Large intestine (tissue), 3 donors: ENCODE measurements at regions not wholly inside any gene's neighbourhood (a gene's known extent, or its start where the extent isn't known, plus 50 kb on each side); places are given as distances from the start of the nearest gene placed in this dataset.
A peak's percentile ranks its signal among the peaks of the same experiment; 100 is the strongest.

ENCODE experiments used
- DNase-seq, 2 donors: peaks; one replicate each; pipeline versions ENCODE4 v3.0.0 to v3.0.0-alpha.2; 2013
- H3K27ac ChIP-seq: one replicate; pipeline ENCODE4 v1.5.1; 2013; ENCODE audit warnings: low read length
- H3K27me3 ChIP-seq: 2 replicates; pipeline ENCODE4 v1.6.1; 2013; ENCODE audit warnings: low read length; ENCODE audit not compliant: control insufficient read depth, insufficient read depth
- H3K36me3 ChIP-seq: 2 replicates; pipeline ENCODE4 v1.6.1; 2013; ENCODE audit warnings: low read length; ENCODE audit not compliant: control insufficient read depth, insufficient read depth
- H3K4me1 ChIP-seq: one replicate; pipeline ENCODE4 v1.6.1; 2013; ENCODE audit warnings: low read length; ENCODE audit not compliant: control insufficient read depth, insufficient read depth
- H3K4me3 ChIP-seq: one replicate; pipeline ENCODE4 v1.5.1; 2013; ENCODE audit warnings: low read length
- H3K9me3 ChIP-seq: one replicate; pipeline ENCODE4 v1.6.1; 2013; ENCODE audit warnings: mild to moderate bottlenecking, low read depth, low read length, moderate library complexity; ENCODE audit not compliant: control insufficient read depth
- WGBS: methylation state at CpG from one replicate; pipeline ENCODE4 v1.1.5; 2013; ENCODE audit warnings: low lambda C conversion rate; ENCODE audit not compliant: insufficient coverage; 5-methylcytosine and 5-hydroxymethylcytosine counted together

DNA sequence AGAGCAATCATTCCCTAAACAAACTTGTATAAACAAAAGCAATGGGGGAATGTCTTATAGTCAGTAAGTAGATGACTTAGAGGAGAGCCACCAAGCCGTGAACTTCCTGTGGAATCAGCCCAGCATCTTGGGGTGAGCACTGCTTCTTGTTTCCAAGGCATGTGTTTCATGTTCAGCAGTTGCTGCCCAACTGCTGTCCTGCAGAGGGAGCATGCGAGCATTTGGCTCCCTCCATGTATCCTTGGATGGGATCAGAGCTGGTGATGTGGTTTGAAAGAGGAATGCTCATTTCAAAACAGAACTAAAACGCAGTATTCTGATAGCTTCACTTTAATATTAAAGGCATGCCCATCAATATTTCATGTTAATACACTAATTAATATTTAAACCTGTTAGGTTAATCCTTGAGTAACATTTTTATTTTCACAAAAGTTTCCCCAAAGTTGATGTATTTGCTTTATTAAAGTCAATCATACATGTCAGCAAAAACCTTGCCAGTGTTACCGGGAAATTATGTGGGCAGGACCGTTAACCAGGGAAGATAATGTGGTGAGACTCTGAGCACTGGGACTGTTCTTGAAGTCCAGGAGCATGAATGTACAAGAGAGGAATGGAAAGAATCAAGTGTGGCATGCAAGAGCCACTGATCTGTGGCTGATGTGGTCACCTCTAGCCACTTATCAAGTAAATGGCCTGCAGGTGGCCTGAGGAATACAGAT lies 172.1 kb upstream of the GGTLC1 start:
- no peaks in the 10 kb centered on the region for H3K9me3 ChIP-seq
- no peaks in the 10 kb centered on the region for H3K27me3 ChIP-seq
- H3K4me3 ChIP-seq = no peak overlapping the region
- no peaks in the 10 kb centered on the region for H3K36me3 ChIP-seq
- H3K4me1 ChIP-seq = no peaks in the 10 kb centered on the region
- 43% methylated on average over 1 of the region's 5 CpGs for WGBS
- peak; percentile 47 to 48 for DNase-seq
- no peak overlapping the region for H3K27ac ChIP-seq

DNA sequence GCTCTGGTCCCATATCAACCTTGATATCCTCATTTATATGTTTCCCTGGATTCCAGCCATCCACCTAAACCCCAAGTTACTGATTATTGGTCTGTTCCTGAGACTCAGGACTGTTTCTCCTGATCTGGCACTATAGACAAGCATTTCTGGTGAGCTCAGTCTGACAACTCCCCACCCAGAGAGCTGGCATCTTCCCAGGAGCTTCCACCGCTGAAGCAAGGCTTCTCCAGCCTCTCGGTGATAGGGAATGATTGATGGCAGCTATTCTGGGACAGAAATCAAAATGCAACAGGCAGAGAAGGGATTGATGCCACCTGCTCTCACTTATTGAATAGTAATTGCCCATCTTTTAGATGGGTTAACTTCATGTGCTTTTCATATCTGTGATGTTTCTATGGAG lies 169.7 kb upstream of the GGTLC1 start:
- Histone ChIP-seq H3K4me1 (no peaks in the 10 kb centered on the region), H3K36me3 (no peaks in the 10 kb centered on the region), H3K27me3 (no peaks in the 10 kb centered on the region), H3K9me3 (no peaks in the 10 kb centered on the region), H3K27ac (no peak overlapping the region), H3K4me3 (no peak overlapping the region)
- no CpG with 5 or more reads among the region's 2 CpGs for WGBS
- no peak for DNase-seq

DNA sequence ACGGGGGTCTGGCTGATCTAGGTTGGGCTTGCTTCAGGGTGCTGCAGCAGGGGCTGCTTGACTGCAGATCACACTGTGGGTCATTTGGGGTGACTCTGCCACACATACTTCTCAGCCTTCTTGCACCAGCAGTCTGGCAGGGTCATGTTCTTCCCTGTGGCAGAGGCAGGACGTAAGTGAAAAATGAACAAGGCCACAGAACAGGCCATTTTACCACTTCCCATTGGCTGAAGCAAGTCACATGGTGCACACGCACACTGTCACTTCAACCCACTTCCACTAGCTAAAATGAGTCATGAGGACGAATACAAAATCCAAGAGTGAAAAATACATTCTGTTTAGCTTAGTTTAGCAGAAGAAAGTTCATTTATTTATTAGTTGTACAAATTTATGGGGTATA lies 168.6 kb upstream of the GGTLC1 start:
- no peaks in the 10 kb centered on the region for H3K27me3 ChIP-seq
- DNase-seq = no peak
- H3K4me1 ChIP-seq = no peaks in the 10 kb centered on the region
- no peaks in the 10 kb centered on the region for H3K9me3 ChIP-seq
- no peak overlapping the region for H3K27ac ChIP-seq
- no peaks in the 10 kb centered on the region for H3K36me3 ChIP-seq
- 90% methylated on average over 2 of the region's 4 CpGs for WGBS
- no peak overlapping the region for H3K4me3 ChIP-seq

DNA sequence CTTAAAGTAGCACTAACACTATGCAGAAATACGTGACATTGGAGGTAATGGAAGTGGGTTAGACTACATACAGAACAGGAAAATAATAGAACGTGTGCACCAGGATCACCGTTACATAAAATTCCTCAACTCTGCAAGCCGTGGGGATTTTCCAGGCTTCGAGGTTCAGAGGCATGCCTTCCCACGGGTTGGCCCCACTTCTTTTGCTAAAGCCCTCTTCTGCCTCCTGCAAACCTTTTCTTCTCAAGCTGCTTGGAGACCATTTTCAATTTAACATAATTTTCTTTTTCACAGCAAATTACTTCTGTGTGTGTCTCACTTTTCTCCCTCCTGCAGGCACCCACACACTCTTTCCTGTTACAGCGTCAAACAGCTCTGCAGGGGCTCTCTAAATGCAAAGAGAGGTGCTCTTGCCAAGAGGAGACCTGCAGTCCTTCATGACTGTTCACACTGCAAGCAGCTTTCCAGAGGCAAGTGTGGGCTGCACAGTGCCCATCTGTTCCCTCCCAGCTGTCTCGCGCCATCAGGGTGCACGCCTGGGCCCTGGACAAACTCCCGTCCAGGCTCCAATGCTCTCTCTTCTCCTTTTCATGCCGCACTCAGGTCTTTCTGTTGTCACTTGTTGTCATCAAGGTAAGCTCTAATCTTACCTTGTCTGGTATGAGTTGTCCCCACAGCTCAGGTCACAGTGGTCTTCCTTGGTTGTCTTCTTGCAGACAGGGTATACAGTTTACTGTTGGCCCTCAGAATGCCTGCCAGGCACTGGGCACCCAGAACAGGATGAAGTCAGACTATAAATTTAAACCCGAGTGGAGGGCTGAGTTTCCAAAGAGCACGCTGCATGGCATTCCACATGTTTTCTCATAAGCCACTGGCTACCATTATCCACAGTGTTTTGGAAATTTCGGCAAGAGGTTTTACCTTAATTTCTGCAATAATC lies 164.8 kb upstream of the GGTLC1 start:
- DNase-seq = no peak
- 95% methylated on average over 6 of the region's 15 CpGs for WGBS
- no peak overlapping the region for H3K27ac ChIP-seq

DNA sequence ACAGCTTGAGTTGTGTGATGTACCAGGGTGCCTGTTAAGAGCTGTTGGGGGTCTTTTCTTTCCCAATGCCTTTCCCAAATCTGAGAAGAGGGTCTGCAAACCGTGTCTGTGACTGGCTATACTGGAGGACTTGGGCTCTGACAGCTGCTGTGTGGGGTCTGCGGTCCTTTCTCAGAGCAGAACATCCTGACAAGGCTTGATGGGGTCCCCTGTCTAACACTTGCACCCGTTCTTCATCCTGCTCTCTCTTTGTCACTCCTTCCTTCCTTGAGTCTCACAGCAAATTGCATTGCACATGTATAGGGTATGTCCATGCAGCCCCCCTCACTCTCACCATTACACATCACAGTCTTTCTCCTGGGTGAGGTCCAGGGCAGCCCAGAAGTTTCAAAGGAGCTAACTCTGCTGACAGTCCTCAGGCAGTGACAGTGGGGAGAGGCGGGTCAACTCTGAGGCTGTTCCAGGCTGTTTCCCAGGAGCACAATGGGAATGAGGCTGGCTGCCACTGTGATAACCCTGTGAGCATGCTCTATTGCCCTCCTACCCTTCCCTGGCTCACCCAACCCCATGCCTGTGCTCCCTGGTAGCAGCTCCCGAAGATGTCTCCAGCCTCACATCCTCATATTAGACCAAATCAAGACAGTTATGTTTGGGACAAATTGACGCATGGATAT lies 163.2 kb upstream of the GGTLC1 start:
- WGBS = no CpG with 5 or more reads among the region's 6 CpGs
- Histone ChIP-seq H3K36me3 (no peaks in the 10 kb centered on the region), H3K4me1 (no peaks in the 10 kb centered on the region), H3K27ac (no peak overlapping the region), H3K9me3 (no peaks in the 10 kb centered on the region), H3K27me3 (no peaks in the 10 kb centered on the region), H3K4me3 (no peak overlapping the region)
- DNase-seq = no peak

More for the DNA sequence above, 164.8 kb upstream of the GGTLC1 start:
- Histone ChIP-seq H3K4me3 (no peak overlapping the region), H3K9me3 (no peaks in the 10 kb centered on the region), H3K27me3 (no peaks in the 10 kb centered on the region), H3K36me3 (no peaks in the 10 kb centered on the region), H3K4me1 (no peaks in the 10 kb centered on the region)

DNA sequence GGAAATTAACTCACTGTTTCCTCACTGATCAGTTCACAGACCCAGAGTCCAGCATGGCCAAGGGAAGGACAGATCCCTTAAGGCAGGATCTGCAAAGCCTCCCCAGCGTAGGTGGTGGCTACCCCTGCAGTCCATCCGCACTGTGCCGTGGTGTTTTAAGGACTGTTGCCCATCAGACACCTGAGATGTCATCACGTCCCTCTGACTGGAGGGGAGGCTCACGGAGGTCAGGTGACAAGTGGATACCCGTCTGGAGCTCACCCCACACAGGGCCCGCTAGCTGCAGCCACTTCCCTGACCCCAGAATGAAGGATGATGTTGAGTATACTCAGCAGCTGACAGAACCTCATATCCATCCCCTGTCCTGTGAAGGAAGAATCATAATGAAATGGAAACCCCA lies 161.8 kb upstream of the GGTLC1 start:
- no peaks in the 10 kb centered on the region for H3K27me3 ChIP-seq
- no peaks in the 10 kb centered on the region for H3K9me3 ChIP-seq
- no peaks in the 10 kb centered on the region for H3K4me1 ChIP-seq
- WGBS = no CpG with 5 or more reads among the region's 7 CpGs
- DNase-seq = no peak
- H3K4me3 ChIP-seq = no peak overlapping the region
- no peaks in the 10 kb centered on the region for H3K36me3 ChIP-seq
- H3K27ac ChIP-seq = no peak overlapping the region

DNA sequence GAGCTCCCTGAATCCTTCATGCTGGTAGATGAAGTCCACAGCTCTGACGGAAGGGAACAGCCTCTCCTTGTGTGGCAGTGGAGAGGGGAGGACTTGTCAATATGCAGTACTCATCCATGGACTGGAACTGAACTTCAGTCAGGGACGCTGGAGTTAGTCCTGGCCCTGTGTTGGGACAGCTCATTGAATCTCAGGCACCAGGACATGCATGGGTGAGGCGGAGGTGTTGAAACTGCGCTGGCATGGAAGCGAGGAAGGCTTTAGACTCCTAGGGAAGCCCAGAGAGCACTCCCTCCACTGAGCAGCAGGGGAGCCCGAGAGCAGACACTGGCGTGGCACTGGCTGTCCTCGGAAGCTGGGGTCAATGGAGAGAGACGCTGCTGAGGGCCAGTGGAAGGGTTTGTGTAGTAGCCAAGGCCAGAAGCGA lies 161.3 kb upstream of the GGTLC1 start:
- Histone ChIP-seq H3K27ac (no peak overlapping the region), H3K4me1 (no peaks in the 10 kb centered on the region), H3K27me3 (no peaks in the 10 kb centered on the region), H3K36me3 (no peaks in the 10 kb centered on the region), H3K4me3 (no peak overlapping the region), H3K9me3 (no peaks in the 10 kb centered on the region)
- DNase-seq = peak in 1 of 2 donors; percentile 16
- no CpG with 5 or more reads among the region's 10 CpGs for WGBS

DNA sequence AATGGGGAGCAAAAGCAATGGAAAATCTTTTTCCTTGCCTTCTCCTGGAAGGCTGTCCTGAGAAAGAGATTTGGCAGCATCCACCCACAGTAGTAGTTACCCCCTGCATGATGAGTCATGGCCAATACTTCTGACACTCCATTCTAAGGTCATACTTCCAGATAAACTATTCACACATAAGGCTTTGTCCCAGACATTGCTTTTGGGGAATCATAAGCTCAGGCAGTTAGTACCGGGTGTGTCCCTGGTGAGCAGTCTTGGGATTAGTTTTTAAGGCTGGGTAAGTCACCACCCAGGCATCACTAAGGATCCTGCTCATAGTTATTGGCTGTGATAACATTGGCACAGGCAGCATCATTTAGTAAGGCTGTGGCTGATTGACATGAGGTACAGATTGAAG lies 160.6 kb upstream of the GGTLC1 start:
- no CpG with 5 or more reads among the region's 1 CpG for WGBS
- Histone ChIP-seq H3K27ac (no peak overlapping the region), H3K36me3 (no peaks in the 10 kb centered on the region), H3K4me3 (no peak overlapping the region), H3K4me1 (no peaks in the 10 kb centered on the region), H3K27me3 (no peaks in the 10 kb centered on the region), H3K9me3 (no peaks in the 10 kb centered on the region)
- no peak for DNase-seq

DNA sequence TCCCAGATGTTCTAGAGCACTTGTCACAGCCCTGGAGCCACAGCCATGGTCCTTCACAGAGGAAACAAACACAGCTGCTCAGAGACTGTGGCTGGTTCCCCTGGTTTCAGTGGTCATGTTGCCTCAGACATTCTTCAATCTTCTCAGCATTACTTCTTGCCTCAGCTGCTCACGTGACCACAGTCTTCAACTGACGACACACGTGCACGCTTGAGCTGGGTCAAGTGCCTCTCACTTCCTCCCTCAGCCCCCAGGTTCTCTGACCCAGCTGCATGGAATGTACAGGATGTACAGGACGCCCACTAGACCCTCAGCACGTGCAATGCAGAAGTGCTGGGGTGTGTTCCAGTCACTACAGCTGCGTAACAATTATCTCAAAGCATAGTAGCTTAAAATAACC lies 159.8 kb upstream of the GGTLC1 start:
- no peak for DNase-seq
- Histone ChIP-seq H3K36me3 (no peaks in the 10 kb centered on the region), H3K9me3 (no peaks in the 10 kb centered on the region), H3K27me3 (no peaks in the 10 kb centered on the region), H3K4me1 (no peaks in the 10 kb centered on the region), H3K27ac (no peak overlapping the region), H3K4me3 (no peak overlapping the region)
- WGBS = no CpG with 5 or more reads among the region's 7 CpGs

DNA sequence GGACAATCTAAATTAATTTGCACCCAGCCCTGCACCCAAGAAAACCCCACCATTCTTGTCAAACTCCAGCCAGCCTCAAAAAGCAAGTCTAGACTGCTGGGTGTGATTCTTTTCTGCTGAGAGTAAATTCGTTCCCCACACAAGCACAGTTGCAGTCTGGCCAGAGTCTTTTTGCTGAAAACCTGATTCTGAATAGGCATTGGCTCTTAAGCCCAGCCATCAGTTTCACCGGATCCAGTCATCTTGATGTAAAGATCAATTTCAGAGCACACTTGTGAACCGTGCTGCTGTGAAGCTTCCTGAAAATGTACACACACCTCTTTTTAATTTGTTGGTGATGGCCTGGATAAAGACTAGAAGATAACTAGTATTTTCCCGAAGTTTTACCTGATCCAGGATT lies 159.4 kb upstream of the GGTLC1 start:
- Histone ChIP-seq H3K27ac (no peak overlapping the region), H3K9me3 (no peaks in the 10 kb centered on the region), H3K4me3 (no peak overlapping the region), H3K4me1 (no peaks in the 10 kb centered on the region), H3K36me3 (no peaks in the 10 kb centered on the region), H3K27me3 (no peaks in the 10 kb centered on the region)
- WGBS = no CpG with 5 or more reads among the region's 4 CpGs
- no peak for DNase-seq
